ENCODE measurements at regions not wholly inside any gene's neighbourhood (a gene's known extent, or its start where the extent isn't known, plus 50 kb on each side); places are given as distances from the start of the nearest gene placed in this dataset.

DNA sequence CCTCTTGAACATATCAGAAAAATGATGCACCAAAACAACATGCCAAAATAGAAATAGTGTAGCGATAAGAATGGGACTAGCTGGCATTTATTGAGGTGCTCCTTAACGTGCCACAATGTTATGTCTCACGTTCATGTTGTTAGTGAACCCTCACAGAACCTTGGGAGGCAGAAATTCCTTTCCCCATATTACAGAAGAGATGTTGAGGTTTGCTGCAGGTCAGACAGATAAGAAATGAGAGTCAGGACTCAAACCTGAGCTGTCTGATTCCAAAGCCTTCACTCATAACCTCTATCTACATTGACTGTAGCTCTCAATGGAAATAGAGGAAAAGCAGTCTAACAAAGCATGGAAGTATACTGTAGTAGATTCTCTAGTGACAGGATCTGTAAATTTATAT, 163.3 kb upstream of the STK17B start:
- TF ChIP-seq, protein P1, sequence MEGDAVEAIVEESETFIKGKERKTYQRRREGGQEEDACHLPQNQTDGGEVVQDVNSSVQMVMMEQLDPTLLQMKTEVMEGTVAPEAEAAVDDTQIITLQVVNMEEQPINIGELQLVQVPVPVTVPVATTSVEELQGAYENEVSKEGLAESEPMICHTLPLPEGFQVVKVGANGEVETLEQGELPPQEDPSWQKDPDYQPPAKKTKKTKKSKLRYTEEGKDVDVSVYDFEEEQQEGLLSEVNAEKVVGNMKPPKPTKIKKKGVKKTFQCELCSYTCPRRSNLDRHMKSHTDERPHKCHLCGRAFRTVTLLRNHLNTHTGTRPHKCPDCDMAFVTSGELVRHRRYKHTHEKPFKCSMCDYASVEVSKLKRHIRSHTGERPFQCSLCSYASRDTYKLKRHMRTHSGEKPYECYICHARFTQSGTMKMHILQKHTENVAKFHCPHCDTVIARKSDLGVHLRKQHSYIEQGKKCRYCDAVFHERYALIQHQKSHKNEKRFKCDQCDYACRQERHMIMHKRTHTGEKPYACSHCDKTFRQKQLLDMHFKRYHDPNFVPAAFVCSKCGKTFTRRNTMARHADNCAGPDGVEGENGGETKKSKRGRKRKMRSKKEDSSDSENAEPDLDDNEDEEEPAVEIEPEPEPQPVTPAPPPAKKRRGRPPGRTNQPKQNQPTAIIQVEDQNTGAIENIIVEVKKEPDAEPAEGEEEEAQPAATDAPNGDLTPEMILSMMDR (IDR thresholded peaks at IDR 0.05), result no peak
- no peak for TF ChIP-seq POLR2A (IDR thresholded peaks at IDR 0.05)
